HK-2 (cell line): ENCODE measurements at regions not wholly inside any gene's neighbourhood (a gene's known extent, or its start where the extent isn't known, plus 50 kb on each side); places are given as distances from the start of the nearest gene placed in this dataset.

Experiments
- DNase-seq: peaks from one replicate; pipeline ENCODE4 v3.0.0-alpha.2; 2018; ENCODE audit not compliant: unreplicated experiment

- DNase-seq = no peak
Observed at GRCh38 chr5:174191076-174191475, 145.6 kb downstream of the NSG2 start.

- DNase-seq = no peak
Observed at GRCh38 chr5:174191850-174192655, 146.5 kb downstream of the NSG2 start.

- no peak for DNase-seq
Observed at GRCh38 chr5:174192901-174193300, 147.4 kb downstream of the NSG2 start.

DNA sequence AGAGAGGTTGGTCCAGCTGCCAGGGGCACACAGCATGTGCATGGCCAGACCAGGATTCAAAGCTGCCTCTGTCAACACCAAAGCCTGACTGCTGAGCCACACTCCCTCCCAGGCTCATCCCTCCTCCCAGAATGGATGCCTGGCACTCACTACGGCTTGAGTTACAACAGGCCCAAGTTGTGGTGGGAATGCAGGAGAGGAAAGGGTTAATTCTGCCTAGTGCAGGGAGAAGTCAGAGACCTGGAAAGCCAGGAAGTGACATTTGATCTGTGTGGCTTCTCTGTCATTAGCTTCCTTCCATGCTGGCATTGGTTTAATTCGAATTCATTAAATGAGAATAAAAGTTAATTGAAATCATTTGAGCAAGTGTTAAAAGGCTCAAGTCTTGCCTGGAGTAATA, 150.0 kb downstream of the NSG2 start:
- no peak for DNase-seq

DNA sequence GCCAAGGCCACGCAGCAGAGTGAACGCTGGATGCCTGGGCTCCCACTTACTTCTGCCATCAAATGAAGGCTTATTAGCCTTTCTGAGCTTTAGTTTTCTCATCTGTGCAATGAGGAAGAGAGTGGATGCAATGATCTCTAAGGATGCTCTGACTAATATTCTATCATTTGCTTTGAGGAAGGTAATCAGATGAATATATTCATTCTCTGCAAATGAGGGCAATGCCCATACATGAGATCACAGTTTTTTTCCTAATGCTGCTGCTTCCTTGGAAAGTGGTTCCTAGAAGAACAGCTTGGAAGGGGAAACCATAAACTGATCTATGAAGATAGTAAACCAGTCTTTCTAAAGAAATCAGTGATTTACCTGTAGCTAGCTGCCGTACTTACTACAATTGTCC, 152.4 kb downstream of the NSG2 start:
- no peak for DNase-seq

DNA sequence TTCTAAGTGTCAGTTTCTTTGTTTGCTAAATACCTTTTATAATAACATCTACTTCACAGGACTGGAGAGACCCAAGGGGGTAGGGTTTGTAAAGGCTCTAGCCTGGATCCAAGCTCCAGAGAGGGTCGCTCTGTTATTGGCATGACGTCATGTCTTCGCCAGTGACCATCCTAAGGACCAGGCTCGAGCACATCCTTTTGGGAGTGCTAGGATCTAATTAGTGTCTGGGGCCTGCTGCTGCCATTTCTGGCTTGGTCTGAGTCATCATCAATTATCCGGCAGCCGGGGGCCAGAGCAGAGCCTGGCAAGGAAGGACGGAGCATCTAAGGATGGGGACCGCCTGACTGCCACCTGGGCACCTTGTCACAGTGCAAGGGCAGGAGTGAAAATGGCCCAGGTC, 153.0 kb downstream of the NSG2 start:
- no peak for DNase-seq

DNA sequence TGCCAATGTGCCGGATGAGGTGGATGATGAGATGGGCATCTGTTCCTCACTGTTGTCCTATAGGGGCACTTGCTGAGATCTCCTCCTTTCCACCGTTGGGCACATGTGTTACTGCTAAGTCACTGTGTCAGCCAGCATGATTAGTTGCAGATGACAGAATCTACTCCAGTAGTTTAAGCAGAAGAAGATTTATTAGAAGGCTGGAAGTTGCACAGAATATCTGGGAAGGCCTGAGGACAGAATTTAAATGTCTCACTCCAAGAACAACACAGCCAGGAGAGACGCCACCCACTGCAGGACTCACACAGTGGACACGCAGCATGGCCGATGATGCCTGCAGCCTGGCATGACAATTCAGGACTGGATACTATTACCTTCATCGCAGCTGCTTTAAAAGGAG, 157.5 kb downstream of the NSG2 start:
- DNase-seq = no peak

DNA sequence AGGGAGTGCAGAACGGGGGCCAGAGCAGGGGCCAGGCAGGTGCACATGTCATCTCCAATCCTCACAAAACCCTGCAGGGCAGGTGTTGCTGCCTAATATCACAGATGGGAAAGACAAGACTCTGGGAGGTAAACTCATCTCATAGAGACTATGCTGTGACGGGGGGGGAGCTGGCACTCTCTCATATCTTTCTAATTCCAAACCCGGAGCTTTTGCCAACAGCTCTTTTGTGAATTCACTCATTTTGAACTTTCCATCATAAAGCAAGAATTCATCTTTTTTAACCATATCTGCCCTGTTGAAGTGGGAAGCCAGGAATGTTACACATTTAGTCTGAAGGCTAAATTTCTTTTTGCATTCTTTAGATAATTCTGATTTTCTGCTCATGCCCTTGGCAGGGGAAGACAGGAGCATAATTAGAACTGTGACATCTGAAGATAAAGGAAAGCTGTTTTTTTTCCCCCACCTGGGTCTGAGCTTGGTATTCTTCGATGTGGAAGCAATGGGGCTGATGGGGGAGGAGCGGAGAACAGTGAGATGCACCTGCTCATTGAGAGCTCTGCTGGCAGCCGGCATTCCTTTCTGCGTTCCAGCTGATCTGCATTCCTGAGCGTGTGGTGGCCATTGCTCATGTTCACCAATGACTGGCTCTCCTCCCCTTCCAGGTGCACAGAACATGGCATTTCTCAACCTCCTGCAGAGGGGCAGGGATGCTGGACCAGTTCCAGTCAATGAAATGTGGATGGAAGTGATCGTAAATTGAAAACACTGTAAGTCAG, 159.2 kb downstream of the NSG2 start:
- no peak for DNase-seq

GRCh38 chr5:174205939-174206338, 160.4 kb downstream of the NSG2 start:
- DNase-seq = no peak

DNA sequence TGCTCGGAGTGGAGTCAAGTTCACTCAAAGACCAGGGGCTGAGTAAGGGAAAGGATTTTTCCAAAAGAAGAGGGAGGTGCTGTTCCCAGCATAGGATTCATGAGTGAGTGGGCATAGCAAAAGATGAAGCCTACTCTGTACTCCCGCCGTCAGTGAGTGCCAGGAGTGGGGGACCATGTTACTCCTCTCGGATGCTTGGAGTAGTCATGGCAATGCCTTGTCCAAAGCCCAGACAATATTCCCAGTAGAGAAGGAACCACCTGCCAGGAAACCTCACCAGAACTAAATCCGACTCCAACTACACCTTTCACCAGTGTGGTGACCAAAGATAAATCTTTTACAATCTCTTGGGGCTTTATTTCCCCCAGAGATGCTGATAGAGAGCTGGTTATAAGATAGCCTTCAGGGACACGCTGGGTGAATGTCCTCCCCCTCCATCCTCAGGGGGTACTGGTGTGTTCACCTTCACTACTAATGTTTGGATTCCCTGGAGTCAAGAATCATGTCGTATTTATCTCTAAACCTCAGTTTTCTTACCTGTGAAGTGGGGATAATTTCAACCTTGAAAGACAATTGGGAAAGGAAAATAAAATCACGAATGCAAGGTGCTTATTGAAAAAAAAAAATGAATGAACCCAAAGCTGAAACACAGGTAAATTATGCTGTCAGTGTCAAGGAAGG, 165.2 kb downstream of the NSG2 start:
- DNase-seq = no peak

GRCh38 chr5:174211277-174211626, 165.7 kb downstream of the NSG2 start:
- DNase-seq = no peak

- DNase-seq = no peak
Observed at GRCh38 chr5:174217527-174217926, 172.0 kb downstream of the NSG2 start.

GRCh38 chr5:174218162-174218561, 172.7 kb downstream of the NSG2 start:
- no peak for DNase-seq

GRCh38 chr5:174220417-174220816, 174.9 kb downstream of the NSG2 start:
- no peak for DNase-seq

- no peak for DNase-seq
Observed at GRCh38 chr5:174221436-174221835, 175.9 kb downstream of the NSG2 start.

DNA sequence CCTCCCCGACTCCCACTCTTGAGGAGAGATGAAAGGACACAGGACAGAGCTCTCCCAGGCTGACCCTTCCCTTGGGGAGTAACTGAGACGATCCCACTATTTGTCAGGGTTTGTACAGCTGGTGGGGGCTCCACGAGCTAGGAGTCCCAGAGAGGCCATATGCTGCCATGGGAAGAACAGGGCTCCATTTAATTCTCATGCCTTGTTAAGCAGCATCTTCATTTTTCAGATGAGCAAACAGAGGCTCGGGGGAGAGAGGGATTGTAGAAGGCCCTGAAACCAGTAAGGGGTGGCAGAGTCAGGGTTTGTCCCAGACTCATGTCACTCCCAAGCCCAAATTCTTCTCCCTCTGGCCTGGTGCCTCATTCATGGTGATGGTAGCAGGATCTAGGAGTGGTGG, 176.4 kb downstream of the NSG2 start:
- no peak for DNase-seq

DNA sequence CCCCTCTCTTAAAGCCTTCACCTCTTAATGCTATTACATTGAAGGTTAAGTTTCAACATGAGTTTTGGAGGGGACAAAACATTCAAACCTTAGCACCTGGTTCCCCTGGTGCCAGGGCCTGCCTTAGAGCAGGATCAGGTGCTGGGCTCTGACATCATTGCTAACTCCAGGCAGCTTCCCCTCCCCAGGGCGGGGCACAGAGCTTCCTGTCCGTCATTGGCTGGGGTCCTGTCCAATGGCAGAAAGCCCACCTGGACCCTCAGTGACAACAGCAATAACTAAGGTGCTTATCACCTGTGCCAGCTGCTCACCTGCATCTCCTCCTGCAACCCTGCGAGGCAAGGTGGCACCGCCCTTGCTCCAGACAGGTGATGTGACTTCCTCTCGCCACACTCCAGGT, 177.4 kb downstream of the NSG2 start:
- no peak for DNase-seq

- DNase-seq = no peak
Observed at GRCh38 chr5:174223355-174223754, 177.8 kb downstream of the NSG2 start.

- no peak for DNase-seq
Observed at GRCh38 chr5:174229068-174229467, 183.6 kb downstream of the NSG2 start.

- DNase-seq = no peak
Observed at GRCh38 chr5:174229514-174230370, 184.2 kb downstream of the NSG2 start.

- DNase-seq = no peak
Observed at GRCh38 chr5:174231956-174232487, 186.5 kb downstream of the NSG2 start.

DNA sequence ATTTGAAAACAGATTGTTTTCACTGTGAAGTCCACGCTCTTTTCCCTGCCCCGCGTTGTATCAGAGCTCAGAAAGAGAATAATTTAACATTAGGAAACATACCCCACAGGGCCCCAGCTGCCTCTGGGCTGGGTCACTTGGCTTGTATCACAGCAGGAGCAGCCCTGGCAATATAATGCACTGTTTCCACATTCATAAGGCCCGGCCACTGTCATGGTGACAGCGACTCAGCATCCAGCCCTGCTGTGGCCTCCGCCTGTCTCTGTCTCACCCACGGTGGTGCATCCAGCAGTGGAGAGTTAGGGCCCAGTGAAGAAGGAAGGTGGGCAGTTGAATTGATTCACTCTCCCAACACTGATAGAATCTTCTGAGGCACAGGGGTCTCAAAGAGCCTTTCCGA, 188.9 kb downstream of the NSG2 start:
- no peak for DNase-seq
